ENCODE measurements at regions not wholly inside any gene's neighbourhood (a gene's known extent, or its start where the extent isn't known, plus 50 kb on each side); places are given as distances from the start of the nearest gene placed in this dataset.

DNA sequence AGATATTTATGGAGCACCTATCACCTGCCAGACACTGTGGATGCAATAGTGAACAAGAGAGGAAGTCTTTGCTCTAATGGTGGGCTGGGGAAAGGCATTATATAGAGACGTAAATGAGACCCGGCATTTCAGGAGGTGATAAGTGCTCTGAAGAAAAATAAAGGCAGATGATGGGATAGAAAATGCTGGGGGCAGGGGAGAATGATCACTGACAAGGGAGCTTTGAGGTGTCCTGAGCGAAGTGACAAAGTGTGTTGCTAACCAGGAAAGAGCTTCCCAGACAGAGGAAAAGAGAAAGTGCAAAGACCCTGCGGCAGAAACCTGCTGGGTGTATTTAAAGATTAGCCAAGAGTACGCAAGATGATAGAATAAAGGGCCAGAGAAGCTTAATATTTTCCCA, 1096.1 kb downstream of the BCL11B start:
- no peaks in the 10 kb centered on the region for H3K36me3 ChIP-seq
- H3K4me1 ChIP-seq: no peaks in the 10 kb centered on the region
- no peak for TF ChIP-seq POLR2A (IDR thresholded peaks at IDR 0.05)
- TF ChIP-seq, protein P1, sequence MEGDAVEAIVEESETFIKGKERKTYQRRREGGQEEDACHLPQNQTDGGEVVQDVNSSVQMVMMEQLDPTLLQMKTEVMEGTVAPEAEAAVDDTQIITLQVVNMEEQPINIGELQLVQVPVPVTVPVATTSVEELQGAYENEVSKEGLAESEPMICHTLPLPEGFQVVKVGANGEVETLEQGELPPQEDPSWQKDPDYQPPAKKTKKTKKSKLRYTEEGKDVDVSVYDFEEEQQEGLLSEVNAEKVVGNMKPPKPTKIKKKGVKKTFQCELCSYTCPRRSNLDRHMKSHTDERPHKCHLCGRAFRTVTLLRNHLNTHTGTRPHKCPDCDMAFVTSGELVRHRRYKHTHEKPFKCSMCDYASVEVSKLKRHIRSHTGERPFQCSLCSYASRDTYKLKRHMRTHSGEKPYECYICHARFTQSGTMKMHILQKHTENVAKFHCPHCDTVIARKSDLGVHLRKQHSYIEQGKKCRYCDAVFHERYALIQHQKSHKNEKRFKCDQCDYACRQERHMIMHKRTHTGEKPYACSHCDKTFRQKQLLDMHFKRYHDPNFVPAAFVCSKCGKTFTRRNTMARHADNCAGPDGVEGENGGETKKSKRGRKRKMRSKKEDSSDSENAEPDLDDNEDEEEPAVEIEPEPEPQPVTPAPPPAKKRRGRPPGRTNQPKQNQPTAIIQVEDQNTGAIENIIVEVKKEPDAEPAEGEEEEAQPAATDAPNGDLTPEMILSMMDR (IDR thresholded peaks at IDR 0.05): no peak
- TF ChIP-seq EP300 (IDR thresholded peaks at IDR 0.05): no peak
- no peak overlapping the region for H3K27ac ChIP-seq
- no peaks in the 10 kb centered on the region for H3K9me3 ChIP-seq
- DNase-seq (ENCODE audit: low spot score in 2 of 2): no peak
- no peaks in the 10 kb centered on the region for H3K27me3 ChIP-seq
- H3K4me3 ChIP-seq: no peak overlapping the region
- 85 to 86% methylated on average over 5 of the region's 5 CpGs for WGBS, 2 donors

DNA sequence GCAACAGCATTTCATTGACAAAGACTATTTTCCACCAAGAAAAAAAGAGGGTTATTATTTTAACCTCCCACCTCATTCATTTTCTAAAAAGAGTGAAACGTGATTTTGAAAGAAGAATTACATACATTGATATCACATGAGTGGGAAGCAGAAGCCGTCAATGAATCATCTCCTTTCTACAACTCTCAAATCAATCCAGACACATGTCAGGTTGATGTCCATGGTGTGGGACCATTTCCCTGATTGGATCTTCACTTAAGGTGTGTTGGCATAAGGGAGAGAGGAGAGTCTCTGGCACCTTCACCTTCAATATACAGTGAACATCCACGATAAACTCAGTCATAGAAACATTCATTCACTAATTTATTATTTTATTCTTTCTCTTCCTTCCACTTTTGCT, 1095.1 kb downstream of the BCL11B start:
- WGBS, 2 donors: 55 to 57% methylated on average over 3 of the region's 3 CpGs
- Histone ChIP-seq H3K27ac (no peak overlapping the region), H3K27me3 (no peaks in the 10 kb centered on the region), H3K9me3 (no peaks in the 10 kb centered on the region), H3K4me3 (no peak overlapping the region), H3K4me1 (no peaks in the 10 kb centered on the region), H3K36me3 (no peaks in the 10 kb centered on the region)
- no peak for DNase-seq (ENCODE audit: low spot score in 2 of 2)
- TF ChIP-seq POLR2A (IDR thresholded peaks at IDR 0.05) (no peak), EP300 (IDR thresholded peaks at IDR 0.05) (no peak)

DNA sequence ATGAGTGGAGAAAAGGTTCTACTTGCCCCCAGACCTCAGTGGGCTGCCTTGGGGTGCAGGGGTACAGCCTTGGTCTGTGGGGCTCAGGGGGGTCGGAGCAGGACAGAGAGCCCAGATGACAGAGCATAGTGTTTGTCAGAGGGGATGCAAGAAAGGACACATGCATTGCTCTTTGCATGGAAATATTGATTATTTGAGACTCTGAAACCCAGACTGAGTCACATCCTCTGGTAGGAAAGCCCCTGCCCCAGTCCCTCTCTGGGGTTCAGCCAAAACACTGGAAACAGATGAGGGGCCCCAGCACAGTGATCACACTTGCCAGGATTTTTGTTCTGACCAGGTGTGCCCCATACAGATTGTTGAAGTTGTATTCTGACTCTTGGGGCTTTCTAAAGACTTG, 1094.4 kb downstream of the BCL11B start:
- DNase-seq (ENCODE audit: low spot score in 2 of 2): no peak
- H3K4me3 ChIP-seq: no peak overlapping the region
- H3K9me3 ChIP-seq: no peaks in the 10 kb centered on the region
- 65 to 82% methylated on average over 1 of the region's 1 CpG for WGBS, 2 donors
- TF ChIP-seq POLR2A (IDR thresholded peaks at IDR 0.05): no peak
- TF ChIP-seq EP300 (IDR thresholded peaks at IDR 0.05): no peak
- TF ChIP-seq, protein P1 (IDR thresholded peaks at IDR 0.05): no peak
- no peaks in the 10 kb centered on the region for H3K4me1 ChIP-seq
- H3K27ac ChIP-seq: no peak overlapping the region
- no peaks in the 10 kb centered on the region for H3K36me3 ChIP-seq
- no peaks in the 10 kb centered on the region for H3K27me3 ChIP-seq

DNA sequence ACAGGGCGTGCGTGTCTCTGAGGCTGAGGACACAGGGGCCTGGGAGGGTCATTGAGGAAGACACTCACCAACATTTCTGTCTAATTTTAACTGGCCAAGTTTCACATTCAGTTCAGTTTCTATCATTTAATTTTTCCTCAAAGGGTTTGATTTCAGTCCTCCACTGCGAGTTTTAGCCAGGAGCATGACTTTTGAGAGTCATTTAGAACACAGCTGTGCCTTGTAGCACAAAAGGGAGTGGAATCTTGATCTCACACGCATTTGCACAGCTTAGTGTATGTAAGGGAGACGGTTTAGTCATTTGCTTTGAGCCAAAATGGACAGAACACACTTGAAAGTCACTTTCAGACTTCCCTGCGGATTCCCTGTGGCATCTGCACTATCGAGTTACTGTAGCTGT, 1090.8 kb downstream of the BCL11B start:
- H3K36me3 ChIP-seq: no peaks in the 10 kb centered on the region
- TF ChIP-seq EP300 (IDR thresholded peaks at IDR 0.05) (no peak), POLR2A (IDR thresholded peaks at IDR 0.05) (no peak)
- no peaks in the 10 kb centered on the region for H3K4me1 ChIP-seq
- H3K27ac ChIP-seq: no peak overlapping the region
- WGBS, 2 donors: 68 to 69% methylated on average over 7 of the region's 7 CpGs
- no peak overlapping the region for H3K4me3 ChIP-seq
- DNase-seq (ENCODE audit: low spot score in 2 of 2): no peak
- peaks cover 0 to 3% (median 0%) of the 10 kb centered on the region in 4 donors for H3K9me3 ChIP-seq
- no peaks in the 10 kb centered on the region for H3K27me3 ChIP-seq

DNA sequence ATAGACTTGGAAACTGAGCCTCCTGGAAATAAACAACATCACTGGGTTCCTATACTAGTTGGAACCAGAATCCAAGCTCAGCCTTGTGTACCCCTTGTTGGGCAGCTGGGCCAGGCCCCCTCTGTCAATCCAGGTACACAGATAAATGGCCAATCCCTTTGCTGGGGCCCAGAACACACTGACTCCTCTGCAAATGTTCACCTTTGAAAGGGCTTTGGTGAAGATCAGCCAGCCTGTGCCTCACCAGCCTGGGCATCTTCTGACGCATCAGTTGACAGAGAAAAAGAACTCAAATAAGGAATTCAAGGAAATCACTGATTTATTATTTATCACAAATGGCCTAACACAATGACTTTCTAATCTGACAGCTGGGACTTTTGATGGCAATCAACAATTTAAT, 1090.2 kb downstream of the BCL11B start:
- WGBS, 2 donors: 89 to 100% methylated on average over 1 of the region's 1 CpG
- no peak for DNase-seq (ENCODE audit: low spot score in 2 of 2)
- no peaks in the 10 kb centered on the region for H3K4me1 ChIP-seq
- H3K36me3 ChIP-seq: no peaks in the 10 kb centered on the region
- no peak overlapping the region for H3K4me3 ChIP-seq
- no peak overlapping the region for H3K27ac ChIP-seq
- no peak for TF ChIP-seq POLR2A (IDR thresholded peaks at IDR 0.05)
- TF ChIP-seq, protein P1 (IDR thresholded peaks at IDR 0.05): no peak
- TF ChIP-seq EP300 (IDR thresholded peaks at IDR 0.05): no peak
- H3K9me3 ChIP-seq: peaks cover 0 to 3% (median 0%) of the 10 kb centered on the region in 4 donors
- no peaks in the 10 kb centered on the region for H3K27me3 ChIP-seq

DNA sequence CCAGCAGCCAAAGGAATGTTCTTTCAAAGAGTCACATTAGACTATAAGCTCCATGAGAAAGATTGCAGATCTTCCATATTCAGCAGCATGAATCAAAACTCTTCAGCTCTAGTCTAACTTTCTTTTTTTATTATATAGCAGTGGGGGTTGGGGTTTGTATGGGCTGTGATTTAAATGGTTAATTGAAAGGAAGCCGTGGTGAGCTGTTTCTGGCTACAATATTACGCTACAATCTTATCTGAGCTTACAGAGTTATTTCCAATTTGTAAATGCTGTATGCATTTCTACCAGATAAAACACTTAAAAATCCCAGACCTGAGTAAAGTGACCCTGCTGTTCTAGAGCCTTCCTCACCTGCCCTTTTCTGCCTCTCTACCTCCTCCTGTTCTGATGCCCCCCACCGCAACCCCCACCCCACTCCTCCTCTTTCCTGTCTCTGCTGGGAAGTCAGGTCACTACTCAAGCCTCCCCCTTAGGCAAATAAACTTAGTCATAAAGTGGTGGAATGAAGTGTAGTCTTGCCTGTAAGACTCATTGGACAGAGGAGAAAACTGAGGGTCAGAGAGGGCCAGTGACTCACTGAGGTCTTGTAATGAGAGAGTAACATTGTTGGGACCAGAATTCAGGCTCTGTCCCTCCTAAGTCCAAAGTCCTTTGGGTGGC, 1089.5 kb downstream of the BCL11B start:
- 58 to 66% methylated on average over 3 of the region's 3 CpGs for WGBS, 2 donors
- H3K36me3 ChIP-seq: no peaks in the 10 kb centered on the region
- H3K27me3 ChIP-seq: no peaks in the 10 kb centered on the region
- H3K27ac ChIP-seq: no peak overlapping the region
- TF ChIP-seq EP300 (IDR thresholded peaks at IDR 0.05) (no peak), POLR2A (IDR thresholded peaks at IDR 0.05) (no peak)
- TF ChIP-seq, protein P1 (IDR thresholded peaks at IDR 0.05): no peak
- DNase-seq (ENCODE audit: low spot score in 2 of 2): no peak
- H3K4me3 ChIP-seq: no peak overlapping the region
- no peaks in the 10 kb centered on the region for H3K4me1 ChIP-seq
- peaks cover 0 to 3% (median 0%) of the 10 kb centered on the region in 4 donors for H3K9me3 ChIP-seq
